ENCODE measurements at regions not wholly inside any gene's neighbourhood (a gene's known extent, or its start where the extent isn't known, plus 50 kb on each side); places are given as distances from the start of the nearest gene placed in this dataset.

DNA sequence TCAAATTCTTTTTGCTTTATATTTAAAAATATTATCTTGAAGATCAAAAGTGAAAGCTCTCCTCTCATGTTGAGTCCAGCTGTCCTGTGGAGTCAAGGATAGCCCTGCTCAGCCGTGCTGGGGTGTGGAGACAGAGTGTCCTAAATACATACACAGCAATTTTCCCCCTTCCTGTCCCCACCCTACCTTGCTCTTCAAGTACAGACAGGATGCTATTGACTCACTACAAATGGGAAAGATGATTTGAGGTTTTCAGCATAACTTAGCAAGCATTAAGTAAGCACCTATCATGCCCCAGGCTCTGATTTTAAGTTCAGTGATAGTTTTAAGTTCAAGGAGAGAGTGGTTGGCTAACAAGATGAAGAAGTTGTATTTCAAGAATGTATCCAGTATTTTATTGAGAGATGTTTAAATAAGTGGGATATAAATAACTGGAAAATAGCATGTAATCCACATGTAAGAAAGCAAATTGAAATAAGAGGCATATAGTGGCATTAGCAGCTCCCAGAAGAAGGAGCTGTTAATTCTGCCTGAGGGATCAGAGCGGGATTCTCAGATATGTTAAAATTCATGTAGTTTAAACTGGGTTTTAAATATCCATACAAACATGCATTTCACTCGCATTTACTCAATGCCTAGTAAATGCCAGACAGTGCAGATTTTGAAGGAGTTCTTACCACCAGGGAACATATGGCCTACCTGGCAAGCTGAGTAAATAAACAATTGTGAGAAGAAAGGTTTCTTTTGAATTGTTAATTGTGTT, 183.5 kb upstream of the ANKFN1 start:
- Mint-ChIP-seq H3K27ac (no peak overlapping the region), H3K36me3 (0 out of 2 replicates have a peak, but pooled peaks cover 3% of the 10 kb centered on the region), H3K9me3 (peaks cover 13% of the 10 kb centered on the region), H3K4me1 (peaks cover 17% of the 10 kb centered on the region), H3K4me3 (no peak overlapping the region), H3K27me3 (ENCODE audit: low read depth) (peaks cover 21% of the 10 kb centered on the region)
- DNase-seq (ENCODE audit: low spot score) (no peak), ATAC-seq (0 out of 2 replicates have a peak, but pooled peaks have one; percentile 47)
- POLR2A ChIA-PET: no interaction called here
- TF ChIP-seq ZNF423 (CRISPR knock-in tag; IDR thresholded peaks at IDR 0.05) (no peak), ATF1 (CRISPR knock-in tag; IDR thresholded peaks at IDR 0.05) (no peak), ARID4B (CRISPR knock-in tag; IDR thresholded peaks at IDR 0.05; ENCODE audit: borderline replicate concordance) (no peak), ZNF317 (CRISPR knock-in tag; IDR thresholded peaks at IDR 0.05; ENCODE audit: borderline replicate concordance, low read depth) (no peak)
- CTCF ChIA-PET: interaction anchor here (0.7 kb wide), 1 partner anchor 368 kb away, joined by 3 read pairs; no protein-coding TSS in a partner anchor

- ATAC-seq (no peak), DNase-seq (ENCODE audit: low spot score) (no peak)
- ChIA-PET CTCF (no interaction called here), POLR2A (no interaction called here)
- H3K27me3 Mint-ChIP-seq (ENCODE audit: low read depth): no peaks in the 10 kb centered on the region
- TF ChIP-seq, protein P1, sequence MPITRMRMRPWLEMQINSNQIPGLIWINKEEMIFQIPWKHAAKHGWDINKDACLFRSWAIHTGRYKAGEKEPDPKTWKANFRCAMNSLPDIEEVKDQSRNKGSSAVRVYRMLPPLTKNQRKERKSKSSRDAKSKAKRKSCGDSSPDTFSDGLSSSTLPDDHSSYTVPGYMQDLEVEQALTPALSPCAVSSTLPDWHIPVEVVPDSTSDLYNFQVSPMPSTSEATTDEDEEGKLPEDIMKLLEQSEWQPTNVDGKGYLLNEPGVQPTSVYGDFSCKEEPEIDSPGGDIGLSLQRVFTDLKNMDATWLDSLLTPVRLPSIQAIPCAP (CRISPR knock-in tag; IDR thresholded peaks at IDR 0.05): no peak
- no peak for TF ChIP-seq MYBL2 (CRISPR knock-in tag; IDR thresholded peaks at IDR 0.05)
- TF ChIP-seq FOXJ3 (CRISPR knock-in tag; IDR thresholded peaks at IDR 0.05; ENCODE audit: borderline replicate concordance): no peak
- no peak for TF ChIP-seq AFF4 (CRISPR knock-in tag; IDR thresholded peaks at IDR 0.05; ENCODE audit: borderline replicate concordance)
- TF ChIP-seq TEAD4 (CRISPR knock-in tag; IDR thresholded peaks at IDR 0.05): no peak
- TF ChIP-seq MLX (CRISPR knock-in tag; IDR thresholded peaks at IDR 0.05): no peak
- TF ChIP-seq NFYB (CRISPR knock-in tag; conservative IDR thresholded peaks at IDR 0.05; ENCODE audit: low read depth): no peak
- TF ChIP-seq ELF4 (CRISPR knock-in tag; IDR thresholded peaks at IDR 0.05; ENCODE audit: low read depth): no peak
- TF ChIP-seq FOXK1 (CRISPR knock-in tag; IDR thresholded peaks at IDR 0.05): no peak
- TF ChIP-seq SMAD3 (CRISPR knock-in tag; IDR thresholded peaks at IDR 0.05; ENCODE audit: borderline replicate concordance): no peak
- no peaks in the 10 kb centered on the region for H3K4me1 Mint-ChIP-seq
- no peak overlapping the region for H3K27ac Mint-ChIP-seq
- no peak overlapping the region for H3K4me3 Mint-ChIP-seq
- peaks cover 12% of the 10 kb centered on the region for H3K9me3 Mint-ChIP-seq
- H3K36me3 Mint-ChIP-seq: no peaks in the 10 kb centered on the region
These were observed 174.7 kb upstream of the ANKFN1 start for GRCh38 chr17:55978578-55978977.
